Fibroblast of lung (primary cell): ENCODE measurements at regions not wholly inside any gene's neighbourhood (a gene's known extent, or its start where the extent isn't known, plus 50 kb on each side); places are given as distances from the start of the nearest gene placed in this dataset.

Experiments used
- DNase-seq, 2 donors: peaks; one replicate each; pipeline versions ENCODE4 v3.0.0 to v3.0.0-alpha.2; 2010; ENCODE audit warnings: low read depth in 2 of 2
- H2AFZ ChIP-seq: 2 replicates; pipeline ENCODE4 v1.5.1; 2012; ENCODE audit warnings: low read length, control low read depth, inconsistent platforms
- H3K27ac ChIP-seq: 2 replicates; pipeline ENCODE4 v1.5.1; 2011; ENCODE audit warnings: low read length, control low read depth; ENCODE audit not compliant: insufficient read depth
- H3K27me3 ChIP-seq: 2 replicates; pipeline ENCODE4 v1.5.1; 2011; ENCODE audit warnings: mild to moderate bottlenecking, low read length; ENCODE audit not compliant: control insufficient read depth, insufficient read depth
- H3K36me3 ChIP-seq: 2 replicates; pipeline ENCODE4 v1.5.1; 2011; ENCODE audit warnings: low read length; ENCODE audit not compliant: control insufficient read depth, insufficient read depth
- H3K4me1 ChIP-seq: 2 replicates; pipeline ENCODE4 v1.5.1; 2011; ENCODE audit warnings: low read length; ENCODE audit not compliant: control insufficient read depth, insufficient read depth; ENCODE audit errors: extremely low read depth
- H3K4me2 ChIP-seq: 2 replicates; pipeline ENCODE4 v1.5.1; 2011; ENCODE audit warnings: low read length, control low read depth; ENCODE audit not compliant: insufficient read depth; ENCODE audit errors: extremely low read depth
- H3K4me3 ChIP-seq, 4 experiments: fragments of 200-600 bp in 1 of 4; sonication (generic) in 1 of 4; replicated peaks in 1 of 4; 2 replicates each; pipeline ENCODE4 v1.5.1; 2011 to 2016; ENCODE audit warnings: low read length in 4 of 4, low read depth in 3 of 4, mild to moderate bottlenecking in 3 of 4, control low read depth in 2 of 4, inconsistent platforms in 1 of 4, mixed read lengths in 1 of 4; ENCODE audit not compliant: insufficient read depth in 1 of 4; ENCODE audit errors: control extremely low read depth in 1 of 4
- H3K79me2 ChIP-seq: 2 replicates; pipeline ENCODE4 v1.5.1; 2012; ENCODE audit warnings: mild to moderate bottlenecking, low read length, inconsistent platforms; ENCODE audit not compliant: control insufficient read depth, insufficient read depth
- H3K9ac ChIP-seq: 2 replicates; pipeline ENCODE4 v1.5.1; 2011; ENCODE audit warnings: mild to moderate bottlenecking, low read length, control low read depth; ENCODE audit not compliant: insufficient read depth
- H3K9me3 ChIP-seq: 2 replicates; pipeline ENCODE4 v1.5.1; 2012; ENCODE audit warnings: low read depth, low read length; ENCODE audit not compliant: control insufficient read depth, insufficient read depth
- H4K20me1 ChIP-seq: 2 replicates; pipeline ENCODE4 v1.5.1; 2011; ENCODE audit warnings: low read length; ENCODE audit not compliant: control insufficient read depth, insufficient read depth; ENCODE audit errors: extremely low read depth
- EZH2 ChIP-seq: IDR thresholded peaks from 2 replicates; pipeline ENCODE4 v1.5.1; 2012; ENCODE audit warnings: low read length, control low read depth, mild to moderate bottlenecking; ENCODE audit errors: missing control alignments
- TF ChIP-seq, protein P1 (sequence below), 2 donors: IDR thresholded peaks in 1 of 2; conservative IDR thresholded peaks in 1 of 2; 1 replicate in 1 of 2; 2 replicates in 1 of 2; pipeline ENCODE4 v1.5.1; 2011 to 2012; ENCODE audit warnings: low read length in 2 of 2, control low read depth in 1 of 2, inconsistent platforms in 1 of 2, low read depth in 1 of 2, mild to moderate bottlenecking in 1 of 2

DNA sequence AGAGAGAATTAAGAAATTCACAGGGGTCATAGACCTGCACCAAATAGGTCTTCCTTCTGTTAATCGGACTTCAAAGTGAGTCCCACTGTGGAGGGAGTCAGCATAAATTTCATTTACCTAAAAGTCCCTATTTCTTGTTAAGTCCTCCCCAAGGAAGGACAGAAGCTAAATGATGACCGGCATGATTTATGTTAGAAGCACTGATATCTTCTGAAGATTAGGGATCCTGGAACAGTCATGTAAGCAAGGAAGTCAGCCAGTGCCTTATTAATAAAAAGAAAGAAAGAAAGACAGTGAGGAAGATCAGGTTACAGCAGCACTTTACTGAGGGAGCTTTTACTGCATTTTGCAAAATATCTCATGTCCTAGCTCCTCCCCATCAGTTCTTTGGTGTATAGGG is 287.5 kb downstream of the FOXG1 start:
- no peaks in the 10 kb centered on the region for H3K36me3 ChIP-seq
- H4K20me1 ChIP-seq: no peaks in the 10 kb centered on the region
- no peak for DNase-seq
- no peaks in the 10 kb centered on the region for H3K4me1 ChIP-seq
- H3K79me2 ChIP-seq: no peaks in the 10 kb centered on the region
- H3K9me3 ChIP-seq: no peaks in the 10 kb centered on the region
- no peak overlapping the region for H3K4me3 ChIP-seq
- TF ChIP-seq, protein P1, sequence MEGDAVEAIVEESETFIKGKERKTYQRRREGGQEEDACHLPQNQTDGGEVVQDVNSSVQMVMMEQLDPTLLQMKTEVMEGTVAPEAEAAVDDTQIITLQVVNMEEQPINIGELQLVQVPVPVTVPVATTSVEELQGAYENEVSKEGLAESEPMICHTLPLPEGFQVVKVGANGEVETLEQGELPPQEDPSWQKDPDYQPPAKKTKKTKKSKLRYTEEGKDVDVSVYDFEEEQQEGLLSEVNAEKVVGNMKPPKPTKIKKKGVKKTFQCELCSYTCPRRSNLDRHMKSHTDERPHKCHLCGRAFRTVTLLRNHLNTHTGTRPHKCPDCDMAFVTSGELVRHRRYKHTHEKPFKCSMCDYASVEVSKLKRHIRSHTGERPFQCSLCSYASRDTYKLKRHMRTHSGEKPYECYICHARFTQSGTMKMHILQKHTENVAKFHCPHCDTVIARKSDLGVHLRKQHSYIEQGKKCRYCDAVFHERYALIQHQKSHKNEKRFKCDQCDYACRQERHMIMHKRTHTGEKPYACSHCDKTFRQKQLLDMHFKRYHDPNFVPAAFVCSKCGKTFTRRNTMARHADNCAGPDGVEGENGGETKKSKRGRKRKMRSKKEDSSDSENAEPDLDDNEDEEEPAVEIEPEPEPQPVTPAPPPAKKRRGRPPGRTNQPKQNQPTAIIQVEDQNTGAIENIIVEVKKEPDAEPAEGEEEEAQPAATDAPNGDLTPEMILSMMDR (conservative IDR thresholded peaks at IDR 0.05 in 1 of 2, IDR thresholded peaks at IDR 0.05 in 1 of 2; ENCODE audit: low read depth in 1 of 2, low read length in 2 of 2): no peak
- no peak for TF ChIP-seq EZH2
- no peaks in the 10 kb centered on the region for H3K27me3 ChIP-seq
- no peak overlapping the region for H3K4me2 ChIP-seq
- H3K27ac ChIP-seq: no peak overlapping the region
- no peak overlapping the region for H2AFZ ChIP-seq
- H3K9ac ChIP-seq: no peak overlapping the region

- no peaks in the 10 kb centered on the region for H3K79me2 ChIP-seq
- H3K4me1 ChIP-seq: no peaks in the 10 kb centered on the region
- no peaks in the 10 kb centered on the region for H4K20me1 ChIP-seq
- H2AFZ ChIP-seq: no peak overlapping the region
- H3K4me3 ChIP-seq: no peak overlapping the region
- TF ChIP-seq EZH2: no peak
- TF ChIP-seq, protein P1 (conservative IDR thresholded peaks at IDR 0.05 in 1 of 2, IDR thresholded peaks at IDR 0.05 in 1 of 2; ENCODE audit: low read depth in 1 of 2, low read length in 2 of 2): no peak
- no peak overlapping the region for H3K27ac ChIP-seq
- no peaks in the 10 kb centered on the region for H3K27me3 ChIP-seq
- no peak for DNase-seq
- no peaks in the 10 kb centered on the region for H3K36me3 ChIP-seq
- no peaks in the 10 kb centered on the region for H3K9me3 ChIP-seq
- H3K4me2 ChIP-seq: no peak overlapping the region
- H3K9ac ChIP-seq: no peak overlapping the region
Observed at GRCh38 chr14:29056041-29056566, 289.5 kb downstream of the FOXG1 start.

GRCh38 chr14:29061702-29062101 is 295.1 kb downstream of the FOXG1 start:
- no peaks in the 10 kb centered on the region for H3K9me3 ChIP-seq
- no peaks in the 10 kb centered on the region for H3K79me2 ChIP-seq
- no peak overlapping the region for H3K4me3 ChIP-seq
- no peak for DNase-seq
- no peaks in the 10 kb centered on the region for H3K27me3 ChIP-seq
- no peak for TF ChIP-seq EZH2
- TF ChIP-seq, protein P1 (conservative IDR thresholded peaks at IDR 0.05 in 1 of 2, IDR thresholded peaks at IDR 0.05 in 1 of 2; ENCODE audit: low read depth in 1 of 2, low read length in 2 of 2): no peak
- no peak overlapping the region for H3K4me2 ChIP-seq
- no peaks in the 10 kb centered on the region for H3K4me1 ChIP-seq
- no peak overlapping the region for H2AFZ ChIP-seq
- H3K27ac ChIP-seq: no peak overlapping the region
- H4K20me1 ChIP-seq: no peaks in the 10 kb centered on the region
- H3K9ac ChIP-seq: no peak overlapping the region
- no peaks in the 10 kb centered on the region for H3K36me3 ChIP-seq
